Caco-2 (cell line): ENCODE measurements at regions not wholly inside any gene's neighbourhood (a gene's known extent, or its start where the extent isn't known, plus 50 kb on each side); places are given as distances from the start of the nearest gene placed in this dataset.

ENCODE experiments used
- BruUV-seq: library from RNA; stranded (reverse); fragments of 400-500 nt; replicated peaks from 2 replicates; lab custom pipeline; 2021; lab: Mats Ljungman, UMichigan
- CTCF ChIA-PET: fragments of 300-600 bp; sonication (Branson Sonifier 250); formaldehyde crosslinking; loops from one replicate; lab custom pipeline; 2022; ENCODE audit warnings: antibody characterized with exemption; lab: Charles Lee
- POLR2A ChIA-PET: fragments of 300-600 bp; sonication (Branson Sonifier 250); formaldehyde crosslinking; loops from one replicate; lab custom pipeline; 2022; ENCODE audit warnings: antibody characterized with exemption; lab: Charles Lee
- DNase-seq, 2 experiments: peaks; one replicate each; pipeline versions ENCODE4 v3.0.0 to v3.0.0-alpha.2; 2020 to 2022
- H3K27me3 ChIP-seq: replicated peaks from 2 replicates; pipeline ENCODE4 v1.6.0; 2011; ENCODE audit warnings: low read length; ENCODE audit not compliant: control insufficient read depth, insufficient read depth
- H3K36me3 ChIP-seq: 2 replicates; pipeline ENCODE4 v1.5.1; 2011; ENCODE audit warnings: low read length; ENCODE audit not compliant: control insufficient read depth, insufficient read depth
- H3K4me1 ChIP-seq: fragments of 250-450 bp; sonication (Bioruptor Pico); 2 replicates; pipeline ENCODE4 v1.5.1; 2020; ENCODE audit warnings: mild to moderate bottlenecking
- H3K4me3 ChIP-seq: 2 replicates; pipeline ENCODE4 v1.5.1; 2011; ENCODE audit warnings: low read depth, mild to moderate bottlenecking, control low read depth, low read length
- H3K9me3 ChIP-seq: fragments of 250-450 bp; sonication (Bioruptor Pico); 2 replicates; pipeline ENCODE4 v1.5.1; 2020; ENCODE audit warnings: mild to moderate bottlenecking, moderate library complexity
- H3K27ac Mint-ChIP-seq: one replicate; pipeline ENCODE4 v1.8.0; 2022; ENCODE audit warnings: mixed read lengths; ENCODE audit not compliant: unreplicated experiment
- H3K27me3 Mint-ChIP-seq: one replicate; pipeline ENCODE4 v1.8.0; 2022; ENCODE audit warnings: mixed read lengths; ENCODE audit not compliant: insufficient read depth, unreplicated experiment
- H3K36me3 Mint-ChIP-seq: one replicate; pipeline ENCODE4 v1.8.0; 2022; ENCODE audit warnings: mild to moderate bottlenecking, mixed read lengths; ENCODE audit not compliant: insufficient read depth, unreplicated experiment
- H3K4me1 Mint-ChIP-seq: one replicate; pipeline ENCODE4 v1.8.0; 2022; ENCODE audit warnings: low read depth, mixed read lengths; ENCODE audit not compliant: unreplicated experiment
- H3K4me3 Mint-ChIP-seq: one replicate; pipeline ENCODE4 v1.8.0; 2022; ENCODE audit warnings: mild to moderate bottlenecking, moderate library complexity, mixed read lengths; ENCODE audit not compliant: unreplicated experiment
- H3K9me3 Mint-ChIP-seq: one replicate; pipeline ENCODE4 v1.8.0; 2022; ENCODE audit warnings: mixed read lengths; ENCODE audit not compliant: unreplicated experiment
- CTCF ChIP-seq, 2 experiments: fragments of 200-600 bp in 1 of 2; IDR thresholded peaks; 1 replicate in 1 of 2; 2 replicates in 1 of 2; pipeline versions ENCODE4 v1.5.1 to v1.8.0; 2011 to 2022; ENCODE audit warnings: antibody characterized with exemption in 1 of 2, control low read depth in 1 of 2, inconsistent platforms in 1 of 2, low read depth in 1 of 2, low read length in 1 of 2, mild to moderate bottlenecking in 1 of 2, moderate library complexity in 1 of 2; ENCODE audit not compliant: insufficient read depth in 1 of 2, severe bottlenecking in 1 of 2, unreplicated experiment in 1 of 2
- intact Hi-C: fragments of 100-400 bp; cut with micrococcal nuclease; formaldehyde crosslinking; loops from one replicate; pipeline ENCODE4 v1.10.0; 2022; ENCODE audit not compliant: unreplicated experiment

- Mint-ChIP-seq H3K4me3 (no peak overlapping the region), H3K27ac (no peak overlapping the region), H3K36me3 (no peaks in the 10 kb centered on the region), H3K4me1 (no peaks in the 10 kb centered on the region), H3K27me3 (no peaks in the 10 kb centered on the region), H3K9me3 (peaks cover 9% of the 10 kb centered on the region)
- no peaks in the 10 kb centered on the region for H3K36me3 ChIP-seq
- CTCF ChIA-PET, result no interaction called here
- no peak overlapping the region for H3K4me3 ChIP-seq
- no peak for DNase-seq
- no peaks in the 10 kb centered on the region for H3K27me3 ChIP-seq
- no peaks in the 10 kb centered on the region for H3K4me1 ChIP-seq
- no TSS peak for BruUV-seq
- no peak for TF ChIP-seq CTCF (IDR thresholded peaks at IDR 0.05; ENCODE audit: insufficient read depth in 1 of 2, low read depth in 1 of 2, low read length in 1 of 2, severe bottlenecking in 1 of 2, unreplicated experiment in 1 of 2)
- intact Hi-C loops, result no loop called here
- POLR2A ChIA-PET, result no interaction called here
- H3K9me3 ChIP-seq, result no peaks in the 10 kb centered on the region
Measured at GRCh38 chr5:117776977-117777376, 1202.4 kb upstream of the SEMA6A start.

DNA sequence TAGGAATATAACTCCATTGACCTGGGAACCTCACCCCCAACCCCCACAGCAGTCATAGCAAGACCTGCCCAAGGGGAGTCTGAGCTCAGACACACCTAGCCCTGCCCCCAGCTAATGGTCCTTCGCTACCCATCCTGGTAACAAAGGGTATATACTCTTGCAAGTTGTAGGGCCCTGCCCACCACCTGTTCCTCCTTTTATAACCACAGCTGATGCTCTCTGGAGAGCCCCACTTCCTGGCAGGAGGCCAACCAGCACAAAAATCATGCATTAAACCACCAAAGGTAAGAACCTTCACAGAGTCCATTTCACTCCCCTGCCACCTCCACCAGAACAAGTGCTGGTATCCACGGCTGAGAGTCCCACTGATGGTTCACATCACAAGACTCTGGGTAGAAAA, 1195.3 kb upstream of the SEMA6A start:
- Mint-ChIP-seq H3K4me3 (no peak overlapping the region), H3K9me3 (peaks cover 31% of the 10 kb centered on the region), H3K27me3 (no peaks in the 10 kb centered on the region), H3K4me1 (no peaks in the 10 kb centered on the region), H3K36me3 (no peaks in the 10 kb centered on the region), H3K27ac (no peak overlapping the region)
- no peaks in the 10 kb centered on the region for H3K36me3 ChIP-seq
- no peak overlapping the region for H3K4me3 ChIP-seq
- no peaks in the 10 kb centered on the region for H3K9me3 ChIP-seq
- intact Hi-C loops, result no loop called here
- BruUV-seq, result no TSS peak
- H3K27me3 ChIP-seq, result no peaks in the 10 kb centered on the region
- DNase-seq, result no peak
- CTCF ChIA-PET, result no interaction called here
- POLR2A ChIA-PET, result no interaction called here
- H3K4me1 ChIP-seq, result no peaks in the 10 kb centered on the region
- TF ChIP-seq CTCF (IDR thresholded peaks at IDR 0.05; ENCODE audit: insufficient read depth in 1 of 2, low read depth in 1 of 2, low read length in 1 of 2, severe bottlenecking in 1 of 2, unreplicated experiment in 1 of 2), result no peak

- H3K36me3 Mint-ChIP-seq, result no peaks in the 10 kb centered on the region
- CTCF ChIA-PET, result no interaction called here
- H3K27me3 Mint-ChIP-seq, result peaks cover 2% of the 10 kb centered on the region
Measured at GRCh38 chr5:117763271-117763670, 1188.6 kb upstream of the SEMA6A start.

More at GRCh38 chr5:117763271-117763670, 1188.6 kb upstream of the SEMA6A start:
- Histone ChIP-seq H3K9me3 (no peaks in the 10 kb centered on the region), H3K4me3 (no peak overlapping the region), H3K27me3 (no peaks in the 10 kb centered on the region; the same call in 1 of the 2 replicates), H3K4me1 (no peaks in the 10 kb centered on the region), H3K36me3 (no peaks in the 10 kb centered on the region)
- no peaks in the 10 kb centered on the region for H3K9me3 Mint-ChIP-seq
- TF ChIP-seq CTCF (IDR thresholded peaks at IDR 0.05; ENCODE audit: insufficient read depth in 1 of 2, low read depth in 1 of 2, low read length in 1 of 2, severe bottlenecking in 1 of 2, unreplicated experiment in 1 of 2), result no peak
- no peak for DNase-seq
- no peak overlapping the region for H3K27ac Mint-ChIP-seq
- BruUV-seq, result no TSS peak
- no peak overlapping the region for H3K4me3 Mint-ChIP-seq
- no peaks in the 10 kb centered on the region for H3K4me1 Mint-ChIP-seq
- POLR2A ChIA-PET, result no interaction called here
- intact Hi-C loops, result no loop called here
